ENCODE measurements at regions not wholly inside any gene's neighbourhood (a gene's known extent, or its start where the extent isn't known, plus 50 kb on each side); places are given as distances from the start of the nearest gene placed in this dataset.

GRCh38 chr18:72246076-72246475, 298.1 kb downstream of the CBLN2 start:
- TF ChIP-seq, protein P1, sequence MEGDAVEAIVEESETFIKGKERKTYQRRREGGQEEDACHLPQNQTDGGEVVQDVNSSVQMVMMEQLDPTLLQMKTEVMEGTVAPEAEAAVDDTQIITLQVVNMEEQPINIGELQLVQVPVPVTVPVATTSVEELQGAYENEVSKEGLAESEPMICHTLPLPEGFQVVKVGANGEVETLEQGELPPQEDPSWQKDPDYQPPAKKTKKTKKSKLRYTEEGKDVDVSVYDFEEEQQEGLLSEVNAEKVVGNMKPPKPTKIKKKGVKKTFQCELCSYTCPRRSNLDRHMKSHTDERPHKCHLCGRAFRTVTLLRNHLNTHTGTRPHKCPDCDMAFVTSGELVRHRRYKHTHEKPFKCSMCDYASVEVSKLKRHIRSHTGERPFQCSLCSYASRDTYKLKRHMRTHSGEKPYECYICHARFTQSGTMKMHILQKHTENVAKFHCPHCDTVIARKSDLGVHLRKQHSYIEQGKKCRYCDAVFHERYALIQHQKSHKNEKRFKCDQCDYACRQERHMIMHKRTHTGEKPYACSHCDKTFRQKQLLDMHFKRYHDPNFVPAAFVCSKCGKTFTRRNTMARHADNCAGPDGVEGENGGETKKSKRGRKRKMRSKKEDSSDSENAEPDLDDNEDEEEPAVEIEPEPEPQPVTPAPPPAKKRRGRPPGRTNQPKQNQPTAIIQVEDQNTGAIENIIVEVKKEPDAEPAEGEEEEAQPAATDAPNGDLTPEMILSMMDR (IDR thresholded peaks at IDR 0.05), result no peak
- TF ChIP-seq POLR2A (IDR thresholded peaks at IDR 0.05), result no peak

All from uterus (tissue), 2 donors.